GM12892 (cell line): ENCODE measurements at regions not wholly inside any gene's neighbourhood (a gene's known extent, or its start where the extent isn't known, plus 50 kb on each side); places are given as distances from the start of the nearest gene placed in this dataset.

Experiments
- POLR2A ChIP-seq: IDR thresholded peaks from 2 replicates; pipeline ENCODE4 v1.6.1; 2011; ENCODE audit warnings: low read depth, low read length, control low read depth
- POLR2AphosphoS5 ChIP-seq: IDR thresholded peaks from 2 replicates; pipeline ENCODE4 v1.6.1; 2011; ENCODE audit warnings: low read depth, low read length, control low read depth

DNA sequence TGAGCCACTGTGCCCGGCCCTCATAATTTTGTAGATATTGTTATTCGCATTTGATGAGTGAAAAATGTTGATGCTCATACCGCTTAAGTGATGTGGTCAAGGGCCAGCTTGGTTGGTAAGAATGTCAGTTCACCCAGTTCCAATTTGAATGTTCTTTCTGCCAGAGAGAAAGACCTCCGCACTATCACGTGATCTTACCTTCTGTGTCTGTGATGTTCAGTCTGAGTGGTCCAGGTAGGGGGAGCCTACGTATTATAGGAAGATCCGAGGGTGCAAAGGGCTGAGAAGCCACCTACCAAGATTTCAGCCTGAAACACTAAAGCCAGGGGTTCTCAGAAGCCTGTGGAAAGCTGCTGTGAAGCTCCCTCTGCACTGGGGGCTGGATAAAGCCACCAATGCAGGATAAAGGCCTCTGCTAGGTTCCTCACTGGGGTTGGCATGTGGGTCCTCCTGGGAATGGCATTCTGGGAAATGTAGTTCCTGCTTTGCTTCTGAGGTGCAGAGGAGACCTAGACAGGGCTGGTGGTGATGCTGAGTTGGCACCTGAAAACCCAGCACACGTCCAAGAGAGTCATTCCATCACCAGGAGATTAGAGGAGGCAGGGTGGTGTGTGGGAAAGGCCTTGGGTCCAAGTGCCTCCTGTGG lies 64.7 kb upstream of the AOAH start:
- TF ChIP-seq POLR2AphosphoS5 (no peak), POLR2A (no peak)
